ENCODE measurements at regions not wholly inside any gene's neighbourhood (a gene's known extent, or its start where the extent isn't known, plus 50 kb on each side); places are given as distances from the start of the nearest gene placed in this dataset.
"Not testable (repeated sequence)": the region's sequence is repeated elsewhere in the genome, so short reads cannot be mapped to it uniquely, and the experiment has no call there.

DNA sequence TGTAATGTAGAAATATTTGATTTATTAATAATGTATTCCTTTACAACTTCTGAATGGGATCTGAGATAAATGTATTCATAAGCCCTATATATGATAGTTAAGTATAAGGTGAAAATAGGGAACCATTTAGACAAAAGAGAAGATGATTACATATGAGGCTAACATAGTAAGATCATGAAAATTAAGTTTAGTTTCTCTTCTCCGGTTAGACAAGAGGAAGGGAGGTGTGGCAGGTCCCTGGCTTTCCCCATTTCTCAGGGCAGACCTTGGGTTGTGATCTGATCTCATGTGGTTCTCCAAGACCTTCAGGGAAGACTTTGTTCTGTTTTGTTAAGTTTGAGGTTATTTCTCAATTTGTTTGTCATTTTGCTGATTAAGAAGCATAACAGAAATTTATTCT is 341.3 kb downstream of the CNTNAP3B start:
- TF ChIP-seq POLR2A, EP300, CTCF (IDR thresholded peaks at IDR 0.05): not testable (repeated sequence)
